SK-N-SH (cell line): ENCODE measurements at regions not wholly inside any gene's neighbourhood (a gene's known extent, or its start where the extent isn't known, plus 50 kb on each side); places are given as distances from the start of the nearest gene placed in this dataset.

ENCODE experiments used
- CTCF ChIA-PET: fragments of 300-600, 350-600 bp; formaldehyde crosslinking; extraction: SDS; loops from one replicate; lab custom pipeline; 2021; lab: Yijun Ruan, JAX
- POLR2A ChIA-PET: fragments of 350-600 bp; sonication (Branson Sonifier 250); formaldehyde crosslinking; extraction: SDS; loops from one replicate; lab custom pipeline; 2020; ENCODE audit warnings: antibody characterized with exemption, inconsistent platforms; lab: Yijun Ruan, JAX
- DNase-seq: peaks from one replicate; pipeline ENCODE4 v3.0.0; 2012
- H2AFZ ChIP-seq: fragments of 200-600 bp; sonication (generic); 2 replicates; pipeline ENCODE4 v1.8.1; 2016; ENCODE audit warnings: antibody characterized with exemption, mild to moderate bottlenecking, low read depth
- H3F3A ChIP-seq: fragments of 200-600 bp; sonication (generic); replicated peaks from 2 replicates; pipeline ENCODE3; 2016; ENCODE audit warnings: antibody characterized with exemption, mild to moderate bottlenecking; ENCODE audit not compliant: insufficient read depth
- H3K27ac ChIP-seq, 2 experiments: fragments of 200-500 bp in 1 of 2; fragments of 200-600 bp in 1 of 2; sonication (Bioruptor generic) in 1 of 2; sonication (generic), shearing (Covaris generic) in 1 of 2; 2 replicates each; pipeline versions ENCODE4 v1.5.1 to v1.6.1; 2014 to 2016; ENCODE audit warnings: low read depth in 2 of 2, inconsistent platforms in 1 of 2, low read length in 1 of 2, mild to moderate bottlenecking in 1 of 2, mixed read lengths in 1 of 2
- H3K27me3 ChIP-seq: fragments of 200-600 bp; sonication (generic), shearing (Covaris generic); 2 replicates; pipeline ENCODE4 v1.6.1; 2016; ENCODE audit warnings: mixed run types; ENCODE audit not compliant: insufficient read depth
- H3K36me3 ChIP-seq, 2 experiments: fragments of 200-500 bp in 1 of 2; fragments of 200-600 bp in 1 of 2; sonication (Bioruptor generic) in 1 of 2; sonication (generic) in 1 of 2; replicated peaks in 1 of 2; 2 replicates each; pipeline versions ENCODE3 to v1.5.1; 2014 to 2016; ENCODE audit warnings: low read length in 1 of 2, mild to moderate bottlenecking in 1 of 2; ENCODE audit not compliant: insufficient read depth in 2 of 2, control insufficient read depth in 1 of 2
- H3K4me1 ChIP-seq, 2 experiments: fragments of 200-500 bp in 1 of 2; fragments of 200-600 bp in 1 of 2; sonication (Bioruptor generic) in 1 of 2; sonication (generic), shearing (Covaris generic) in 1 of 2; 2 replicates each; pipeline versions ENCODE4 v1.5.1 to v1.6.1; 2014 to 2016; ENCODE audit warnings: low read depth in 1 of 2, low read length in 1 of 2, mixed run types in 1 of 2; ENCODE audit not compliant: insufficient read depth in 2 of 2, control insufficient read depth in 1 of 2
- H3K4me2 ChIP-seq: fragments of 200-600 bp; sonication (generic), shearing (Covaris generic); 2 replicates; pipeline ENCODE4 v1.6.1; 2017; ENCODE audit warnings: mixed run types
- H3K4me3 ChIP-seq, 2 experiments: fragments of 200-500 bp in 1 of 2; fragments of 200-600 bp in 1 of 2; sonication (Bioruptor generic) in 1 of 2; sonication (generic), shearing (Covaris generic) in 1 of 2; 2 replicates each; pipeline versions ENCODE4 v1.5.1 to v1.8.1; 2014 to 2016; ENCODE audit warnings: low read depth in 2 of 2, inconsistent platforms in 1 of 2, low read length in 1 of 2, mild to moderate bottlenecking in 1 of 2, mixed read lengths in 1 of 2, moderate library complexity in 1 of 2
- H3K79me2 ChIP-seq: fragments of 200-600 bp; sonication (generic); 2 replicates; pipeline ENCODE4 v1.8.1; 2017; ENCODE audit warnings: mild to moderate bottlenecking; ENCODE audit not compliant: insufficient read depth
- H3K9ac ChIP-seq: fragments of 200-600 bp; sonication (generic); 2 replicates; pipeline ENCODE4 v1.6.1; 2017; ENCODE audit warnings: mixed run types
- H3K9me2 ChIP-seq: fragments of 200-600 bp; sonication (generic); 2 replicates; pipeline ENCODE4 v1.6.1; 2017; ENCODE audit warnings: mixed run types
- H3K9me3 ChIP-seq: fragments of 200-600 bp; sonication (generic); 2 replicates; pipeline ENCODE4 v1.6.1; 2017; ENCODE audit warnings: mixed run types, mild to moderate bottlenecking, moderate library complexity
- H4K20me1 ChIP-seq: fragments of 200-600 bp; sonication (generic); 2 replicates; pipeline ENCODE4 v1.6.1; 2017; ENCODE audit warnings: mild to moderate bottlenecking, mixed run types; ENCODE audit not compliant: insufficient read depth
- CHD2 ChIP-seq: fragments of 150-350 bp; IDR thresholded peaks from 2 replicates; pipeline ENCODE4 v1.6.1; 2018; ENCODE audit warnings: low read length; ENCODE audit not compliant: partially characterized antibody
- ELF1 ChIP-seq: IDR thresholded peaks from 2 replicates; pipeline ENCODE4 v1.4.0; 2012
- EZH2phosphoT487 ChIP-seq: fragments of 200-600 bp; sonication (generic); IDR thresholded peaks from 2 replicates; pipeline ENCODE4 v1.6.1; 2017; ENCODE audit warnings: low read depth, mixed run types, mild to moderate bottlenecking, antibody characterized with exemption, moderate library complexity, borderline replicate concordance
- FOSL2 ChIP-seq: IDR thresholded peaks from 2 replicates; pipeline ENCODE4 v1.4.0; 2012; ENCODE audit warnings: low read depth, mild to moderate bottlenecking, moderate library complexity, borderline replicate concordance
- FOXJ3 ChIP-seq: sonication (generic); formaldehyde crosslinking; IDR thresholded peaks from 2 replicates; pipeline ENCODE4 v1.5.1; 2020; ENCODE audit warnings: mild to moderate bottlenecking, missing genetic modification reagents
- GABPA ChIP-seq: IDR thresholded peaks from 2 replicates; pipeline ENCODE4 v1.4.0; 2012; ENCODE audit warnings: low read depth, mild to moderate bottlenecking
- IRF3 ChIP-seq: fragments of 150-350 bp; IDR thresholded peaks from 2 replicates; pipeline ENCODE4 v1.6.1; 2016; ENCODE audit warnings: mild to moderate bottlenecking, low read depth, low read length
- MAX ChIP-seq: IDR thresholded peaks from 2 replicates; pipeline ENCODE4 v1.4.0; 2012; ENCODE audit warnings: low read depth
- NFIC ChIP-seq: IDR thresholded peaks from 2 replicates; pipeline ENCODE4 v1.4.0; 2012; ENCODE audit warnings: borderline replicate concordance
- POLR2AphosphoS5 ChIP-seq: IDR thresholded peaks from 2 replicates; pipeline ENCODE4 v1.6.1; 2012; ENCODE audit warnings: low read depth, low read length
- RCOR1 ChIP-seq: fragments of 150-350 bp; IDR thresholded peaks from 2 replicates; pipeline ENCODE4 v1.6.1; 2017; ENCODE audit warnings: antibody characterized with exemption, low read length
- RXRA ChIP-seq: IDR thresholded peaks from 2 replicates; pipeline ENCODE4 v1.4.0; 2012; ENCODE audit warnings: low read depth, mild to moderate bottlenecking, borderline replicate concordance
- SIN3A ChIP-seq: IDR thresholded peaks from 2 replicates; pipeline ENCODE4 v1.6.1; 2012; ENCODE audit warnings: low read depth, mild to moderate bottlenecking, low read length, moderate library complexity, borderline replicate concordance
- TAF1 ChIP-seq: IDR thresholded peaks from 2 replicates; pipeline ENCODE4 v1.6.1; 2012; ENCODE audit warnings: low read depth, mild to moderate bottlenecking, low read length, moderate library complexity, borderline replicate concordance
- YY1 ChIP-seq: IDR thresholded peaks from 2 replicates; pipeline ENCODE4 v1.4.0; 2012; ENCODE audit warnings: low read depth, mild to moderate bottlenecking
- WGBS: methylation state at CpG from one replicate; pipeline ENCODE4 v1.1.6; 2017; ENCODE audit warnings: low lambda C conversion rate; 5-methylcytosine and 5-hydroxymethylcytosine counted together
- TF ChIP-seq, protein P1 (sequence below): IDR thresholded peaks from 2 replicates; pipeline ENCODE4 v1.4.0; 2012; ENCODE audit warnings: low read depth, borderline replicate concordance
- TF ChIP-seq, protein P2 (sequence below): fragments of 150-350 bp; IDR thresholded peaks from 2 replicates; pipeline ENCODE4 v1.6.1; 2017; ENCODE audit warnings: antibody characterized with exemption, low read length, low read depth, borderline replicate concordance
- TF ChIP-seq, protein P3 (sequence below): IDR thresholded peaks from 2 replicates; pipeline ENCODE4 v1.4.0; 2012; ENCODE audit warnings: low read depth, borderline replicate concordance

GRCh38 chr7:155887174-155887525 lies 74.9 kb upstream of the SHH start:
- peaks cover 0 to 8% of the 10 kb centered on the region in 2 experiments; a peak in 1 of 4 replicates for H3K4me1 ChIP-seq
- no peak overlapping the region for H3K4me3 ChIP-seq
- TF ChIP-seq POLR2AphosphoS5 (no peak), SIN3A (no peak), EZH2phosphoT487 (no peak), GABPA (no peak), YY1 (no peak), RCOR1 (no peak), RXRA (no peak), FOXJ3 (CRISPR knock-in tag) (no peak), MAX (no peak), IRF3 (no peak), ELF1 (no peak), TAF1 (no peak), FOSL2 (no peak), CHD2 (no peak), NFIC (no peak)
- TF ChIP-seq, protein P1, sequence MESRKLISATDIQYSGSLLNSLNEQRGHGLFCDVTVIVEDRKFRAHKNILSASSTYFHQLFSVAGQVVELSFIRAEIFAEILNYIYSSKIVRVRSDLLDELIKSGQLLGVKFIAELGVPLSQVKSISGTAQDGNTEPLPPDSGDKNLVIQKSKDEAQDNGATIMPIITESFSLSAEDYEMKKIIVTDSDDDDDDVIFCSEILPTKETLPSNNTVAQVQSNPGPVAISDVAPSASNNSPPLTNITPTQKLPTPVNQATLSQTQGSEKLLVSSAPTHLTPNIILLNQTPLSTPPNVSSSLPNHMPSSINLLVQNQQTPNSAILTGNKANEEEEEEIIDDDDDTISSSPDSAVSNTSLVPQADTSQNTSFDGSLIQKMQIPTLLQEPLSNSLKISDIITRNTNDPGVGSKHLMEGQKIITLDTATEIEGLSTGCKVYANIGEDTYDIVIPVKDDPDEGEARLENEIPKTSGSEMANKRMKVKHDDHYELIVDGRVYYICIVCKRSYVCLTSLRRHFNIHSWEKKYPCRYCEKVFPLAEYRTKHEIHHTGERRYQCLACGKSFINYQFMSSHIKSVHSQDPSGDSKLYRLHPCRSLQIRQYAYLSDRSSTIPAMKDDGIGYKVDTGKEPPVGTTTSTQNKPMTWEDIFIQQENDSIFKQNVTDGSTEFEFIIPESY: no peak
- TF ChIP-seq, protein P2, sequence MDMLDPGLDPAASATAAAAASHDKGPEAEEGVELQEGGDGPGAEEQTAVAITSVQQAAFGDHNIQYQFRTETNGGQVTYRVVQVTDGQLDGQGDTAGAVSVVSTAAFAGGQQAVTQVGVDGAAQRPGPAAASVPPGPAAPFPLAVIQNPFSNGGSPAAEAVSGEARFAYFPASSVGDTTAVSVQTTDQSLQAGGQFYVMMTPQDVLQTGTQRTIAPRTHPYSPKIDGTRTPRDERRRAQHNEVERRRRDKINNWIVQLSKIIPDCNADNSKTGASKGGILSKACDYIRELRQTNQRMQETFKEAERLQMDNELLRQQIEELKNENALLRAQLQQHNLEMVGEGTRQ: no peak
- TF ChIP-seq, protein P3, sequence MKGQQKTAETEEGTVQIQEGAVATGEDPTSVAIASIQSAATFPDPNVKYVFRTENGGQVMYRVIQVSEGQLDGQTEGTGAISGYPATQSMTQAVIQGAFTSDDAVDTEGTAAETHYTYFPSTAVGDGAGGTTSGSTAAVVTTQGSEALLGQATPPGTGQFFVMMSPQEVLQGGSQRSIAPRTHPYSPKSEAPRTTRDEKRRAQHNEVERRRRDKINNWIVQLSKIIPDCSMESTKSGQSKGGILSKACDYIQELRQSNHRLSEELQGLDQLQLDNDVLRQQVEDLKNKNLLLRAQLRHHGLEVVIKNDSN: no peak
- H3K36me3 ChIP-seq: no peaks in the 10 kb centered on the region
- ChIA-PET POLR2A (no interaction called here), CTCF (interaction anchor here (0.7 kb wide), 1 partner anchor 9 kb away, joined by 3 read pairs; no protein-coding TSS in a partner anchor)
- H3K79me2 ChIP-seq: no peaks in the 10 kb centered on the region
- no peaks in the 10 kb centered on the region for H3K9me3 ChIP-seq
- H3K9me2 ChIP-seq: no peaks in the 10 kb centered on the region
- DNase-seq: no peak
- no peaks in the 10 kb centered on the region for H3F3A ChIP-seq
- no peak overlapping the region for H2AFZ ChIP-seq
- H4K20me1 ChIP-seq: no peaks in the 10 kb centered on the region
- peaks cover 20% of the 10 kb centered on the region; the same call in 1 of the 2 replicates for H3K27me3 ChIP-seq
- no peak overlapping the region for H3K27ac ChIP-seq
- no peak overlapping the region for H3K9ac ChIP-seq
- H3K4me2 ChIP-seq: no peak overlapping the region
- 32% methylated on average over 11 of the region's 11 CpGs for WGBS
